Upper lobe of left lung (tissue), 6 donors: ENCODE measurements at regions not wholly inside any gene's neighbourhood (a gene's known extent, or its start where the extent isn't known, plus 50 kb on each side); places are given as distances from the start of the nearest gene placed in this dataset.

Experiments
- ATAC-seq, 2 donors: fragments of 200-7000 bp; cut with Tn5 transposase; one replicate each; pipeline ENCODE4 v1.9.1; 2022; ENCODE audit warnings: mild to moderate bottlenecking in 2 of 2, moderate library complexity in 2 of 2; ENCODE audit not compliant: low FRiP score in 2 of 2
- DNase-seq, 2 donors: peaks; one replicate each; pipeline ENCODE4 v3.0.0-alpha.2; 2019 to 2020
- H3K27ac ChIP-seq, 4 donors: fragments of 200-600 bp; sonication (generic); one replicate each; pipeline ENCODE4 v1.5.1; 2016 to 2019
- H3K27me3 ChIP-seq, 4 donors: fragments of 200-600 bp; sonication (generic); one replicate each; pipeline ENCODE4 v1.5.1; 2017 to 2019
- H3K36me3 ChIP-seq, 4 donors: fragments of 200-600 bp; sonication (generic); one replicate each; pipeline ENCODE4 v1.5.1; 2016 to 2019
- H3K4me1 ChIP-seq, 4 donors: fragments of 200-600 bp; sonication (generic); one replicate each; pipeline ENCODE4 v1.5.1; 2018 to 2019
- H3K4me3 ChIP-seq, 4 donors: fragments of 200-600 bp; sonication (generic); one replicate each; pipeline ENCODE4 v1.5.1; 2017 to 2019; ENCODE audit warnings: mild to moderate bottlenecking in 2 of 4, moderate library complexity in 1 of 4
- H3K9me3 ChIP-seq, 4 donors: fragments of 200-600 bp; sonication (generic); one replicate each; pipeline ENCODE4 v1.5.1; 2018 to 2019
- EP300 ChIP-seq, 4 donors: sonication (generic); formaldehyde crosslinking; IDR thresholded peaks; one replicate each; pipeline ENCODE4 v1.5.1; 2017; ENCODE audit warnings: antibody characterized with exemption in 4 of 4, control low read depth in 2 of 4
- POLR2A ChIP-seq, 4 donors: fragments of 450-650 bp; IDR thresholded peaks; one replicate each; pipeline ENCODE4 v1.5.1; 2016 to 2017; ENCODE audit warnings: antibody characterized with exemption in 4 of 4, mild to moderate bottlenecking in 2 of 4
- POLR2AphosphoS5 ChIP-seq, 2 donors: sonication (generic); formaldehyde crosslinking; IDR thresholded peaks; one replicate each; pipeline ENCODE4 v1.5.1; 2017; ENCODE audit warnings: antibody characterized with exemption in 2 of 2
- WGBS, 2 donors: methylation state at CpG; one replicate each; pipeline ENCODE4 v1.1.5; 2017 to 2018; 5-methylcytosine and 5-hydroxymethylcytosine counted together
- TF ChIP-seq, protein P1 (sequence below), 6 experiments: fragments of 450-650 bp in 4 of 6; fragments of 200-600 bp in 2 of 6; sonication (generic) in 2 of 6; IDR thresholded peaks; one replicate each; pipeline ENCODE4 v1.5.1; 2016 to 2019; ENCODE audit warnings: antibody characterized with exemption in 6 of 6
- donor health status: DM: no; HTN: no; CAD: no; lungs with moderate emphysema.
- donor health status: DM: no; HTN: yes; CAD: no; lungs with severe emphysema.

DNA sequence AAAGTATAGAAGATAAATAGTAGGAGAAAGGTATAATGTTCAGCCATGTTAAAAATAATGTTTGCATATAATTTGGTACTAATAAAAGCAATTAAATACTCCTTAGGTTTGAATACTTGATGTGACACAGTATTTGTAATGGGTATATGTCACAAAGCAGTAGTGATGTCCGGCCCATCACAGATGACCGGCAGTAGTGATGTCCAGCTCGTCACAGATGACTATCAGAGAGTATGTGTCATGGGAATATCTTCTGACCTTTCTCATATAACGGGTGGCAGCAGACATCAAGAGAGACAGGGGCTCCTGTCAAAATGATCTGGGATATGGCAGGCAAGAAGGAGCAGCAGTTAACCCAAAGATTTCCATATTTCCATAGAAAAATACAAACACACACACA lies 477.4 kb upstream of the KLF6 start:
- no peaks in the 10 kb centered on the region for H3K27me3 ChIP-seq
- no peaks in the 10 kb centered on the region for H3K36me3 ChIP-seq
- H3K4me3 ChIP-seq: no peak overlapping the region
- no peak overlapping the region for H3K27ac ChIP-seq
- H3K4me1 ChIP-seq: peaks cover 12 to 39% (median 31%) of the 10 kb centered on the region in 4 donors
- ATAC-seq (no peak), DNase-seq (no peak)
- 88 to 89% methylated on average over 4 of the region's 4 CpGs for WGBS, 2 donors
- TF ChIP-seq, protein P1, sequence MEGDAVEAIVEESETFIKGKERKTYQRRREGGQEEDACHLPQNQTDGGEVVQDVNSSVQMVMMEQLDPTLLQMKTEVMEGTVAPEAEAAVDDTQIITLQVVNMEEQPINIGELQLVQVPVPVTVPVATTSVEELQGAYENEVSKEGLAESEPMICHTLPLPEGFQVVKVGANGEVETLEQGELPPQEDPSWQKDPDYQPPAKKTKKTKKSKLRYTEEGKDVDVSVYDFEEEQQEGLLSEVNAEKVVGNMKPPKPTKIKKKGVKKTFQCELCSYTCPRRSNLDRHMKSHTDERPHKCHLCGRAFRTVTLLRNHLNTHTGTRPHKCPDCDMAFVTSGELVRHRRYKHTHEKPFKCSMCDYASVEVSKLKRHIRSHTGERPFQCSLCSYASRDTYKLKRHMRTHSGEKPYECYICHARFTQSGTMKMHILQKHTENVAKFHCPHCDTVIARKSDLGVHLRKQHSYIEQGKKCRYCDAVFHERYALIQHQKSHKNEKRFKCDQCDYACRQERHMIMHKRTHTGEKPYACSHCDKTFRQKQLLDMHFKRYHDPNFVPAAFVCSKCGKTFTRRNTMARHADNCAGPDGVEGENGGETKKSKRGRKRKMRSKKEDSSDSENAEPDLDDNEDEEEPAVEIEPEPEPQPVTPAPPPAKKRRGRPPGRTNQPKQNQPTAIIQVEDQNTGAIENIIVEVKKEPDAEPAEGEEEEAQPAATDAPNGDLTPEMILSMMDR (IDR thresholded peaks at IDR 0.05): no peak
- TF ChIP-seq POLR2A (IDR thresholded peaks at IDR 0.05): no peak
- TF ChIP-seq EP300 (IDR thresholded peaks at IDR 0.05): no peak
- TF ChIP-seq POLR2AphosphoS5 (IDR thresholded peaks at IDR 0.05): no peak
- H3K9me3 ChIP-seq: no peaks in the 10 kb centered on the region

- no peak overlapping the region for H3K4me3 ChIP-seq
- peaks cover 7 to 22% (median 14%) of the 10 kb centered on the region in 4 donors for H3K4me1 ChIP-seq
- 87 to 89% methylated on average over 4 of the region's 4 CpGs for WGBS, 2 donors
- DNase-seq: no peak
- H3K36me3 ChIP-seq: no peaks in the 10 kb centered on the region
- TF ChIP-seq, protein P1 (IDR thresholded peaks at IDR 0.05): no peak
- TF ChIP-seq POLR2A (IDR thresholded peaks at IDR 0.05) (no peak), EP300 (IDR thresholded peaks at IDR 0.05) (peak in 1 of 4 donors; percentile 9), POLR2AphosphoS5 (IDR thresholded peaks at IDR 0.05) (no peak)
- ATAC-seq: peak in 1 of 2 donors; percentile 39
- no peaks in the 10 kb centered on the region for H3K9me3 ChIP-seq
- no peaks in the 10 kb centered on the region for H3K27me3 ChIP-seq
- peak overlapping the region in 1 of 4 donors; percentile 54 for H3K27ac ChIP-seq
Observed at GRCh38 chr10:4260483-4261124, 475.6 kb upstream of the KLF6 start.

DNA sequence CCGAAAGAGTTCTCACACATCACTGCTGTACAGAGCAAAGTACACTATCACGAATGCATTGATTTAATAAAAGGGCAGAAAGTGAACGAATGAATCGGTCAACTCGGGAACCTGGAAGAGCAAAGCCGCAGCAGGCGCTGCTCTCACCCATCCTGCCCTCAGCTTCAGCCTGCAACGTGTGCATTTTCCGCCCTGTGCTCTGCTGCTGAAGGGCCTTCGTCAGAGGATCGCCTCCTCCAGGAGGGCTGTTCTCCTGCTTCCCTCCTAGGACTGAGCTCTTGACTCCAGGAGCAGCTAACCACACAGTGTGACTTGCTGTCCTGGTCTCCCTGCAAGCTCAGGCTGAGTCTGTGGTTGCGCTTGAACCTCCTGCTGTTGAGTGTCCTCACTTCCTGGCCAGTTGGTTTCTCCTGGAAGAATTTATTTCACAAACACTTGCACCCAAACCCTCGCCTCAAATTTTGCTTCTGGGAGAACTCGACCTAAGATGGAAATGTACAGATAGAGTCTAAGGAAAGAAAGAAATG lies 473.0 kb upstream of the KLF6 start:
- Histone ChIP-seq H3K4me1 (peaks cover 0 to 10% (median 0%) of the 10 kb centered on the region in 4 donors), H3K27me3 (no peaks in the 10 kb centered on the region), H3K27ac (no peak overlapping the region), H3K36me3 (no peaks in the 10 kb centered on the region), H3K9me3 (no peaks in the 10 kb centered on the region), H3K4me3 (no peak overlapping the region)
- ATAC-seq: no peak
- TF ChIP-seq EP300 (IDR thresholded peaks at IDR 0.05): no peak
- no peak for TF ChIP-seq POLR2A (IDR thresholded peaks at IDR 0.05)
- TF ChIP-seq POLR2AphosphoS5 (IDR thresholded peaks at IDR 0.05): no peak
- TF ChIP-seq, protein P1 (IDR thresholded peaks at IDR 0.05): no peak
- 81 to 92% methylated on average over 14 of the region's 14 CpGs for WGBS, 2 donors
- peak in 1 of 2 donors; percentile 2 for DNase-seq

DNA sequence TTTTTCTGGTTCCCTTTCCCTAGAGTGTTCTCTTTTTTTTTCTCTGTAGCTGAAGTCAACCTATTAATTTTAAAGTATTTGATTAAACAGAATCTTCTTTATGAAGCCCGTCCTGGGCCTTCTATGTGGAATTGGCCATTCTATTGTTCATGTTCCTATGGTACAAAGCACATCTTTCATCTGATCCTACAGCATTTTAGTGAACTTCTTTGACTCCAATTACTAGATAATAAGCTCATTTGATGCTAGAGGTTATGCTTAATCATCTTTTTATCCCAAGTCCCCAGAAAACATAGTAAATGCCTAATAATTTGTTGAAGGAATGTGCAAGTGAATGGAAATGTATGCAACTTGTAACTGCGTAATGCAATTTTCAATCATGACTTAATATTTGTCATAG lies 472.0 kb upstream of the KLF6 start:
- Histone ChIP-seq H3K9me3 (no peaks in the 10 kb centered on the region), H3K36me3 (no peaks in the 10 kb centered on the region), H3K27me3 (no peaks in the 10 kb centered on the region), H3K4me1 (peaks cover 0 to 10% (median 0%) of the 10 kb centered on the region in 4 donors), H3K4me3 (no peak overlapping the region), H3K27ac (no peak overlapping the region)
- ATAC-seq (no peak), DNase-seq (no peak)
- TF ChIP-seq EP300 (IDR thresholded peaks at IDR 0.05): no peak
- TF ChIP-seq POLR2AphosphoS5 (IDR thresholded peaks at IDR 0.05): no peak
- TF ChIP-seq, protein P1 (IDR thresholded peaks at IDR 0.05): no peak
- no peak for TF ChIP-seq POLR2A (IDR thresholded peaks at IDR 0.05)
- 95 to 96% methylated on average over 2 of the region's 2 CpGs for WGBS, 2 donors

- Histone ChIP-seq H3K4me3 (no peak overlapping the region), H3K27me3 (no peaks in the 10 kb centered on the region), H3K36me3 (no peaks in the 10 kb centered on the region), H3K9me3 (no peaks in the 10 kb centered on the region), H3K4me1 (peaks cover 0 to 9% (median 0%) of the 10 kb centered on the region in 4 donors), H3K27ac (no peak overlapping the region)
- TF ChIP-seq POLR2AphosphoS5 (IDR thresholded peaks at IDR 0.05) (no peak), EP300 (IDR thresholded peaks at IDR 0.05) (no peak), POLR2A (IDR thresholded peaks at IDR 0.05) (no peak)
- TF ChIP-seq, protein P1 (IDR thresholded peaks at IDR 0.05): no peak
- 81 to 90% methylated on average over 3 of the region's 3 CpGs for WGBS, 2 donors
- ATAC-seq: no peak
- no peak for DNase-seq
Observed at GRCh38 chr10:4255751-4256150, 470.7 kb upstream of the KLF6 start.
